C4-2B (cell line): ENCODE measurements at regions not wholly inside any gene's neighbourhood (a gene's known extent, or its start where the extent isn't known, plus 50 kb on each side); places are given as distances from the start of the nearest gene placed in this dataset.

ENCODE experiments used
- CTCF ChIP-seq: fragments of 450-650 bp; conservative IDR thresholded peaks from 2 replicates; pipeline ENCODE4 v1.5.1; 2017; ENCODE audit warnings: mild to moderate bottlenecking
- ZFX ChIP-seq: fragments of 450-650 bp; IDR thresholded peaks from 2 replicates; pipeline ENCODE4 v1.6.1; 2017

GRCh38 chr20:59526242-59527225, 77.8 kb upstream of the PHACTR3 start:
- TF ChIP-seq CTCF (peak; percentile 41), ZFX (no peak)
